Activated CD8-positive, alpha-beta memory T cell treated with anti-CD3 and anti-CD28 coated beads for 24 hours (primary cell): ENCODE measurements at regions not wholly inside any gene's neighbourhood (a gene's known extent, or its start where the extent isn't known, plus 50 kb on each side); places are given as distances from the start of the nearest gene placed in this dataset.
A peak's percentile ranks its signal among the peaks of the same experiment; 100 is the strongest.

Experiments used
- DNase-seq: peaks from one replicate; pipeline ENCODE4 v3.0.0-alpha.2; 2020

GRCh38 chr3:127108796-127109195, 84.1 kb upstream of the PRR23E start:
- DNase-seq = peak; percentile 30

DNA sequence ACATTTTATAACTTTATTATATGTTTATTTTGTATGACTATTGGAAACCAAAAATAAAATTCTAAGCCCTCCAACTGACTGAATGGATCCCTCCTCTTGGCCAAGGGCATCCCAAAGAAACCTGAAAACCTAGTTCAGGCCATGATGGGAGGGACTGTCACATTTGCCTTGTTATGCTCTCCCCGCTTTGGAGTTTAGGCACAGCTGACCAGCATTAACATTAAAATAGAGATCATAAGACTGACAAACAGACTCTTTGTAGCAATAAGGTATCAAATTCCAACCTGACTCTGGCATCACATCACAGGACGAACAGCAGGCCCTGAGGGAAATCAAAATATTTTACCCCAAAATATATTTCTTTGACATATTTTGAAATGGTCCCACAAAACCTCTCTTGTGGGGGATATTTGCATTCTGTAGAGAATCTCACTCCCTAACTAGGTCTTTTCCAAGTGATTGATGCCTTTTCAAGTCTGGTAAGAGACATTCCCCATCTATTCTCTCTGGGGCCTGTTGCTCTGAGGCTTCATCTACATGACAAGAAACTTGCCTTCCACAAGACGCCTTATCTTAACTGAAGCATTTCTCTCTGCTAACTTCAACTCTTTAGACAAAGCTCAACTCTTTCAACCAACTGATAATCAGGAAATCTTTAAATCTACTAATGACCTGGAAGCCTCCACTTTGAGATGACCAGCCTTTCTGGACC, 81.8 kb upstream of the PRR23E start:
- no peak for DNase-seq

DNA sequence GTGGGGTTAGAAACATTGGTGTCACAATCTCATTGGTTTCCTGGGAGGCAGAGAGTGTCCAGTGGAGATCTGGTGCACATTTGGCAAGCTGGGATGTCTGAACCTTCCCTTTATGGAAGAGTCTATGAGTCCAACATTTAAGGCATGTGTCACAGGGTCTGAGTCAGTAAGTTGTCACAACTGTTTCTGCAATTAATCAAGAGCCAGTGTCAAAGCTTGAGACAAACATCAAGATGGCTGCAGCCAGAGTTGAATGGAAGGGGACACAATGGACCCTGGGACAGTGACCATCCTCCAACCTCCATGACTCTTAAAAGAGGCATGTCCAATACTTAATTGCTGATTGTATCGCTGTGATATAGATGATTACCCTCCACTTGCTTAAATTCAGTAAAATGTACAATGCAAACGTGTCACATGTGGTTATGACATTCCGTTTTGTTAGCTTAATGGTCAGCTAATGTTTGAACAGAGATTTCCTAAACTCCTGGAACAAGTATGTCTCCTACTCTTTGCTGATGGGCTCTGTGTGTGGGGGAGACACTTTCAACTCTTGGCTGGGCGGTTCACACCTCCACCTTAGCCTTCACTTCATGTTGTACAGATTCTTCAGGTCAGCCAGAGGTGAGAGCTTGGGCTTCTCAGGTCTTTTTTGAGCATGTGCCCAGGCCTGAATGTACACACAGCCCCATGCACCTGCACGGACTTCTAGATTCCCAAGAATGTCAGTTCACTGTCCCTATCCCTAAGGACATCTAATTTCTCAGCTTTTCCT, 79.9 kb upstream of the PRR23E start:
- DNase-seq = peak; percentile 17

DNA sequence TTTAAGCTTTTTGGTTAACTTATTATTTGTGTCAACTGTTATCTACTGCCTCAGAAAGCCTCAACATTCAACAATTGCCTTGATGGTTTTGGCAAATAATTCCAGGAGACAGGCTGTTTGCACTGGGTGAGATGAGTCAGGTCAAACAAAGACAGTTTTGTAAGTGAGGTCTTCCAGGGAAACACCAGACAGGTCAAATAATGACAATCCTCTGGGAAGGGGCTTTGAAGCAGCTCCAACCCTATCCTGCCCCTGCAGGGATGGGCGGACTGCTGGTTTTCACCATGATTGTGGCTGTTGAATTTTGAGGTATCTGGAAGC, 79.4 kb upstream of the PRR23E start:
- peak; percentile 5 for DNase-seq

- DNase-seq = peak; percentile 28
These were observed 78.4 kb upstream of the PRR23E start for GRCh38 chr3:127114337-127115070.

DNA sequence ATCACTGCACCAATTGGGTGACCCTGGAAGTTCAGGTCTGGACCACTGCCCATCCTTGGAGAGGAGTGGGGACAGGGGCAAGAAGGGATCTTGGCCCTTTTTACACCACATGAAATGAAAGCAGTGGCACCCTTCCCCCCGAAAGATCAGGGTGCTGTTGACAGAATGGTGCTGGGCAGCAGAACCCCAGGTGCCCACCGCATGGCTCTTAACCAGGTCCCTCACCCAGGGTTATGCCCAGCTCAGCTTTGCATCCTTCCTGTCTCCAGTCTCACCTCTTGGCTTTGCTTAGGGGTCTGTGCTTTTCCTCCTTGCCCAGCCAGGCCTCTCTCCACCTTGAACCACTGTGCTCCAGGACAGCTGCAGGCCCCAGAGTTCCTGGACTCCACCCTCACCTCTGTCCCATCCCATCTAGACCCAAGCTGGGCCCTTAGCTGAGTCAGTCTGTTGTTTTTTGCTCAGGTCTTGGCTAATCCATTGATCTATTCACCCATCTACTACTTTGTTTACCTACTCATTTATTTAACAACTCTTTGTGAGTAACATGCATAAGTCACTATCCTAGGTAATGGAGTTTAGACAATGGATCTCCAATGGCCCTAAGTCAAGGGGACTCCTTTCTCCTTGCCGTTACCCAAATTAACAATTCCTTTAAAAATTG, 77.1 kb upstream of the PRR23E start:
- DNase-seq = peak; percentile 17

- DNase-seq = no peak
These were observed 74.6 kb upstream of the PRR23E start for GRCh38 chr3:127118366-127118765.

- peak; percentile 9 for DNase-seq
These were observed 73.1 kb upstream of the PRR23E start for GRCh38 chr3:127119693-127120464.

DNA sequence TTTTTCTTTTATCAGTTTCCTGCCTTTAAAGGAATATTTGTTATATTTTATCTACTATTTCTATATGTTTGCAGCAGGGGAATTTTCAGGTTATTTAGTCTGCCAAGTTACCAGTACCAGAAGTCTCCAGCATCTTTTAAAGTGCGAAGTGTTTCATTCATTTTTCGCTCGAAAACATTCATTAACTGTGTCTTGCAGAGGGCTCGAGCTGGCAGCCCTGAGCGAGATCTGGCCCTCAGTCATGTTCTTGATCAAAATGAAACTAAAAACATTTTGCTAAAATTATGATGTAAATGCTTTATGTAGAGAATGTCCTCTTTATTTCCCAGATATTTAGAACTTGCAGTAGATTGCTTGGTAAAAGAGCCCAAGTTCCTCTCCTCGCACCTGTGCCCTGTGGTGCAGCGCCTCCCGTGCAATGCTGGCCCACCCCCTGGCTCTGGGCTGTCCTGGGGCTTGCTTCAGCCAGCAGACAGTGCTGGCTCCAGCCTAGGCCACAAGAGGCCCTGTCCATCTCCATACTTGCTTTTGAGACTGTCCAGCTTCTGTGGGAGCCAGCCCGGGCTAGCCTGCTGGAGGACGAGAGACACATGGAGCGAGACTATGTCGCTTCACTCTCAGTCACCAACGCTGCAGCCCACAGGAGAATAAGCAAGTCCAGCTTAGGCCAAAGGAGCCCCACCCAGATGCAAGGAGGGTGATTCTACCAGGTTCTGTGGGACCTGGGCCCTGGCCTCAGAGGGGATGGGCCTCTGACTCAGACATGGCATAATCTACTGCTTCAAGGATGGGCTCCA, 71.9 kb upstream of the PRR23E start:
- peak; percentile 17 for DNase-seq

DNA sequence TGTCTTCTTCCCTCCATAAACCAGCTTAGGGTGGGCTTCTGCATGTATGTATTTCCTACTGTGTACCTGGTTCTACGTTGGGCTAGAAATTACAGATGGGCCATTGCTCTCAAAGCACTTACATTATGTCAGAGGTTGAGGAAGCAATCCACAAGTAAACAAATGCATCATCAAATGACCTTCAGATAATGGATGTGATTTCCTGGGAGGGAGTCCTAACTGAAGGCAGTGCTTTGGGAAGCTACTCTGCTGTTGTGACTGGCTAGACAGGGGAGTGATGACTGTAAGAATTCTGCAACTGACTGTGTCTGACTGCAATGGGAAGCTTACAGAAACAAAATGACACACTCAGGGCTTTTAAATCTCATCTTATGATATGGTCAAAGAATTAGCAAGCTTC, 71.0 kb upstream of the PRR23E start:
- peak; percentile 3 for DNase-seq

- no peak for DNase-seq
These were observed 69.4 kb upstream of the PRR23E start for GRCh38 chr3:127123533-127123932.

DNA sequence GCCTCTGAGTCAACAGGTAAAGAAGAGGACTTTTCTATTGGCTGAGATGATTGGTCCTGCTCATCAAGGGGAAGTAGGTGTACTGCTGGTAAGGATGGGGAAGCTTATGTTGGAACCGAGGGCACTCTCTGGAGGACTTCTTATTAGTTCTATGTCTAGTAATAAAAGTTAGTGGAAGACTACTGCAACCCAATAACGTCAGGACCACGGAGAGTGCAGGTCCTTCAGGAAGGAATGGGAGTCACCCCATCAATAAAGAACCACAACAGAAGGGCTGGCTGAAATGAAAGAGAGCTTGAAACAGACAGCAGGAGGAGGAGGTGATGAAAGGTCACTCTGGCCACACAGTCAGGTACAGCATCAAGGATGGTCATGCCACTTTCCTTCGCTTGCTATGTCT, 68.8 kb upstream of the PRR23E start:
- DNase-seq = no peak

DNA sequence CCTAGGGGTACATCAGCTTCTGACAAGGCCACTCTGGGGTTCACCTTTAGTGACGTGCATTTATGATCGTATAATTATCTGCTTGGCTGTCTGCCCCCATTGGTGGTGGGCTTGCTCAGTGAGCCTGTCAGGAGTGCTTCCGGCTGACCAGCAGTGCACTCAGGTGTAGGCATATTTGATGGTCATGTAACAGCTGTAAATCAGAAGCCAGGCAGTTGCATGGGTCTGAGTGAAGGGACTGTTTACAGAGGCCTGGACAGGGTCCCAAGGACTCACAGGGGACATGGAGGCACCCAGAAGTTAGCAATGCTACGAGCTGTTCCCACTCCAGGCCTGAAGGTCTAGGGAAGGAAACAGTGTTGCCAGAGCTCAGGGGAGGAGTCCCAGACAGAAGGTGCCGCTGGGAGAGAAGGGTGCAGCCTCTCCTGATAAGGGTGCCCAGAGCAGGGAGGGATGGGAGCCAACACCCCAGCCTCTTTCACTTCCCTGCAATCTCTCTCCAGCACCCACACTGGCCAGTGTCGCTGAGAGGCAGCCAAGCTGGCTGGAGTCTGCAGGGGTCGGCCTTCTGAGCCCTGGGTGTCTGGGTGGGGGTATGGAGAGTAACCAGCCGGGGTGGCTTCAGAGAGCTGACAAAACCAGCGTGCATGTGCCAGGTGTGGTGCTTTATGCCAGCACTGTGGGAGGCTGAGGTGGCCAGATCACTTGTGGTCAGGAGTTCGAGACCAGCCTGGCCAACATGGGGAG, 61.3 kb upstream of the PRR23E start:
- DNase-seq = no peak

- no peak for DNase-seq
These were observed 60.1 kb upstream of the PRR23E start for GRCh38 chr3:127132876-127133275.

- DNase-seq = no peak
These were observed 59.0 kb upstream of the PRR23E start for GRCh38 chr3:127133971-127134370.

DNA sequence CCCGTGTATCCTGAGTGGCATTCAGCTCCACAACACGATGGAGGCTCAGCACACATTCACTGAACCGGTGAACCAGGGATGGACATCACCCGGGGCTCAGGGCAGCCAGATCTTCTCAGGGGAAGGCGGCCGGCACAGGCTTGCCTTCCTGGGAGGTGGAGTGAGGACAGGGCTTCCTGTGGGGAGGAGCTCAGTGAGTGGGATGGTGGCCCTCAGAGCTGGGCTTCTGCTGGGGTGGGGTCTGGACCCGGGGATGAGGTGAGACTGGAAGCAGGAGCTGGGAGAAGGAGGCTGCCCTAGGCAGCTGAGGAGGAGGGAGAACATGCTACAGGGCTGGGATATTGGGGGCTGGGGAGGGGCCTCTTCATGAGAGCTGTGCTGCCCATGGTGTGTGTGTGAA, 58.5 kb upstream of the PRR23E start:
- no peak for DNase-seq

DNA sequence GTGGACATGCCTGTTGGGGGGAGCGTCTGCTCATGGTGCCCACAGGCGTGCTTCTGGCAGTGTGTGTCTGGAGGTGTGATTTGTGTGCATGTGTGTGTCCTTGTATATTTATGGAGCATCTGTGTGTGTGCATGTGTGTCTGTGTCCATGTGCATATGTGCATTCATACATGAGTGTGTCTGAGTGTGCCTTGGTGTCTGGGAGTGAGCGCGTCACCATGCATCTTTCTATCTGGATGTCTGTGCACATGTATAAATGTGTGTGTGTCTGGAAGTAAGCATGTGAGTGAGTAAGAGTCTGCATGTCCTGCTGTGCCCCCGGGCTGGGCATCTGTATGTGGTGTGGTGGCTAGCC, 58.1 kb upstream of the PRR23E start:
- no peak for DNase-seq

DNA sequence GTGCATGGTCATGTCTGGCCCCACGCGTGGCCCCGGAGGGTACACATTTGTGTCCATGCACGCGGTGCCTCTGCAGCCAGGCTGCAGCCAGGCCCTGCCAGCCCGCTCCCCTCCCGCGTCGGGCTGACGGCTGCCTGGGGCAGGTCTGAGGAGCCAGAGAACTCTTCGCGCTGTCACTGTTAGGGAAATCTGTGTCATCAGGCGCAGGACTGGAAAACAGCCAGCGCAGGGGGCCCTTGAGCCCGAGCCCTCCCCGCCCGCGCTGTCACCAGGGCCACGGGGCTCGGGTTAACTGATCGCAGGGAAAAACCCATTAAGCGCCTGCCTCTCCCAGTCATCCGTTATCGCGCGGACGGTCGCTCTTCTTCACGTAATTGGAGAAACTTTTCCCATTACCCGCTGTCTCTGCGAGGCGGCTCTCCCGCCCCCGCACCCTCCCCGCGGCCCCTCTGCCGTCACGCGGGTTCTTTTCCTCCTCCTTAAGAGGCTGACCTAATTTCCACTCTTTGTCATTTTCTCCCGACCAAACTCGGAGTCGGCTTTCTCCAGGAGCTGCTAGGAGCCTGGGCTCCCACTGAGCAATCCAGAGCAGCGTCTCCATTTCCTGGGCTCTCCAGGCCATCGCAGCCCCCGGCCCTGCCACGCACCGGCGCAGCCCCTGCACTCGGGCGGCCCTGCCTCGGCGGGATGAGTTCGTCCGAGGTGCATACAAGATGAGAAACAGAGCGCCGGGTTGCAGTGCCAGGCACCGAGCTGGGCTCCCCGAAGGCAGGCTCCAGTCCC, 57.5 kb upstream of the PRR23E start:
- no peak for DNase-seq

- DNase-seq = no peak
These were observed 56.8 kb upstream of the PRR23E start for GRCh38 chr3:127136024-127136600.

DNA sequence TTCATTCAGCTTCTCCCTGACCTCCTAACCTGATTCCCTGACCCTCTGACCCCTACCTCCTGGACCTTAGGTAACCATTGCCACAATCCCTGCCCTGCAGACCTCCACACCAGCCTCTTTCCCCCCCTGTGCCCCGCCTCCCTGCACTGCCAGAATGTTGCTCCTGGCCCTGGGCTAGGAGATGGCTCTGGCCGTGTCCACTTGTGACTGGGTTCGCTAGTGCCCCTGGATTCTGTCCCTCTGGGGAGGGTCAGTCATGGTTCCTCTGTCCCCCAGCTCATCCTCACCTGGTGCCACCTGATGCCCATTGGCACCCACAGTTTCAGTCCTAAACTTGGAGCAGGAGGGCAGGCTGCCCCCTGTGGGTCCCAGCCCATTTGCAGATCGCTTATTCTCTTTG, 56.2 kb upstream of the PRR23E start:
- no peak for DNase-seq
